Activated CD4-positive, alpha-beta T cell treated with anti-CD3 and anti-CD28 coated beads, Interleukin-2, amount 10 ng/mL, durations not matched to agents 7 days and 5 days (primary cell): ENCODE measurements at regions not wholly inside any gene's neighbourhood (a gene's known extent, or its start where the extent isn't known, plus 50 kb on each side); places are given as distances from the start of the nearest gene placed in this dataset.
"Not testable (repeated sequence)": the region's sequence is repeated elsewhere in the genome, so short reads cannot be mapped to it uniquely, and the experiment has no call there.

ENCODE experiments used
- CTCF ChIA-PET: fragments of 350-600 bp; sonication (Branson Sonifier 250); formaldehyde crosslinking; loops from one replicate; lab custom pipeline; 2021; ENCODE audit warnings: antibody characterized with exemption; lab: Charles Lee
- POLR2A ChIA-PET: fragments of 350-600 bp; sonication (Branson Sonifier 250); formaldehyde crosslinking; loops from one replicate; lab custom pipeline; 2021; ENCODE audit warnings: antibody characterized with exemption; lab: Charles Lee
- DNase-seq: peaks from one replicate; pipeline ENCODE4 v3.0.0-alpha.2; 2020
- H3K27ac Mint-ChIP-seq: one replicate; pipeline ENCODE4 v1.8.0; 2021; ENCODE audit warnings: mild to moderate bottlenecking, moderate library complexity, mixed read lengths
- H3K27me3 Mint-ChIP-seq: one replicate; pipeline ENCODE4 v1.8.0; 2021; ENCODE audit warnings: mixed read lengths
- H3K36me3 Mint-ChIP-seq: one replicate; pipeline ENCODE4 v1.8.0; 2021; ENCODE audit warnings: low read depth, mixed read lengths
- H3K4me1 Mint-ChIP-seq: one replicate; pipeline ENCODE4 v1.8.0; 2021; ENCODE audit warnings: mixed read lengths
- H3K4me3 Mint-ChIP-seq: one replicate; pipeline ENCODE4 v1.8.0; 2021; ENCODE audit warnings: mild to moderate bottlenecking, moderate library complexity, mixed read lengths
- H3K9me3 Mint-ChIP-seq: one replicate; pipeline ENCODE4 v1.8.0; 2021; ENCODE audit warnings: mixed read lengths

GRCh38 chr4:165548702-165549101, 169.9 kb downstream of the CPE start:
- no peak overlapping the region for H3K27ac Mint-ChIP-seq
- CTCF ChIA-PET: no interaction called here
- no peak overlapping the region for H3K4me3 Mint-ChIP-seq
- POLR2A ChIA-PET: no interaction called here
- H3K36me3 Mint-ChIP-seq: no peaks in the 10 kb centered on the region
- no peaks in the 10 kb centered on the region for H3K9me3 Mint-ChIP-seq
- peaks cover 3% of the 10 kb centered on the region for H3K27me3 Mint-ChIP-seq
- no peak for DNase-seq
- peaks cover 5% of the 10 kb centered on the region for H3K4me1 Mint-ChIP-seq

- H3K4me1 Mint-ChIP-seq: no peaks in the 10 kb centered on the region
- ChIA-PET POLR2A (no interaction called here), CTCF (no interaction called here)
- H3K27ac Mint-ChIP-seq: no peak overlapping the region
- H3K9me3 Mint-ChIP-seq: no peaks in the 10 kb centered on the region
- no peak overlapping the region for H3K4me3 Mint-ChIP-seq
- no peaks in the 10 kb centered on the region for H3K36me3 Mint-ChIP-seq
- H3K27me3 Mint-ChIP-seq: peaks cover 3% of the 10 kb centered on the region
- DNase-seq: no peak
These were observed 174.5 kb downstream of the CPE start for GRCh38 chr4:165553221-165553810.

DNA sequence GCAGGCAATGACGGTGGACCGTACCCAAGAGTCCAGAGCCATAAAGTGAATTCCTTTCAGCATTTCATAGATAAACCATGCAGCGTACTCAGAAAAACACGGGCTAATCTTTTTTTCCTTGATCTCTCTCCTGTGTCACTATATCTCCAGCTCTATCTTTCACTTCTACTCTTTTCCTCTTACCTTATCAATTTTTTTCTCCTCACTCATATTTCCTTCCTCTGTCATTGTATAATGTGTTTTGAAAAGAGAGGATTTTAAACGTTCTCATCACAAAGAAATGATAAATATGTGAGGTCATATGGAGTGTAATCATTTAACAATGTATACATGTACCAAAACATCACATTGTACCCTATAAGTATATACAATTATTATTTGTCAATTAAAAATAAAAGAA, 176.5 kb downstream of the CPE start:
- CTCF ChIA-PET: no interaction called here
- Mint-ChIP-seq H3K4me1 (no peaks in the 10 kb centered on the region), H3K4me3 (no peak overlapping the region), H3K27me3 (peaks cover 3% of the 10 kb centered on the region), H3K27ac (no peak overlapping the region), H3K9me3 (no peaks in the 10 kb centered on the region), H3K36me3 (no peaks in the 10 kb centered on the region)
- POLR2A ChIA-PET: no interaction called here
- DNase-seq: no peak

DNA sequence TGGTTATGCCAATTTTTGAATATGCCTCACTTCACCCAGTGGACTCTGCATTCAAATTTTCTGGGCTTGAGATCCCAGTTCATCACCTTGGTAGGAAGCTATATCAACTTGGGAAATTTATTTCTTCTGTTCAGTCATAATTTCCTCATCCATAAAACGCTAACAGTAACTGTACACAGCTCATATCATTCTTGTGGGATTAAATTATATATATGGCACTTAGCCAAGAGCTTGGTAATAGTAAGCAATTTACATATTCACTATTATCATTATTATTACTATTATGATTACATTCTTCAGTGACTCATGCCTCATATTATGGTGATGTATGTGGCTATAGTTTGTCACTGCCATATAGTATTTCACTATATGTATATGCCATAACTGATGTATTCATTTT, 177.6 kb downstream of the CPE start:
- Mint-ChIP-seq H3K9me3 (no peaks in the 10 kb centered on the region), H3K27me3 (peaks cover 3% of the 10 kb centered on the region), H3K4me3 (no peak overlapping the region), H3K4me1 (no peaks in the 10 kb centered on the region), H3K27ac (no peak overlapping the region), H3K36me3 (no peaks in the 10 kb centered on the region)
- ChIA-PET POLR2A (no interaction called here), CTCF (no interaction called here)
- no peak for DNase-seq

DNA sequence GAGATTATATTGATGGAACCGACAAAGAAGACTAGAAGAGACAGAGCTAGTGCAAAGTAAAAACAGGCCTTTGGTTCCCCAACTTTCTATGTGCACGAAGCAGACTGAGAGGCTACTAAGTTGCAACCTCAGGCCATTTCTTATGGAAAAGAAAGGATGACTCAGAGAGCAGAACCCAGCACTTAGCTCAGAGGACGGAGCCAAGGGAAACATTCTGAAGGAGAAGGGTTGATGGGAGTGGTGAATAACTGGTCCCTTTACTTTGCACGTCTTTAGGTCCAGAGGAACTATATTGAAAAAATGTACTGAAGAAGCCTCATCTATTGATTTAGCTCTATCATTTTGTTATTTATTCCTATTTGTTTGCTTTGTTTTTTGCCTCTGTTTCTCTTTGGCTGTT, 182.1 kb downstream of the CPE start:
- Mint-ChIP-seq H3K4me3 (no peak overlapping the region), H3K4me1 (no peaks in the 10 kb centered on the region), H3K9me3 (no peaks in the 10 kb centered on the region), H3K27me3 (peaks cover 2% of the 10 kb centered on the region), H3K27ac (no peak overlapping the region), H3K36me3 (no peaks in the 10 kb centered on the region)
- CTCF ChIA-PET: no interaction called here
- POLR2A ChIA-PET: no interaction called here
- DNase-seq: no peak

DNA sequence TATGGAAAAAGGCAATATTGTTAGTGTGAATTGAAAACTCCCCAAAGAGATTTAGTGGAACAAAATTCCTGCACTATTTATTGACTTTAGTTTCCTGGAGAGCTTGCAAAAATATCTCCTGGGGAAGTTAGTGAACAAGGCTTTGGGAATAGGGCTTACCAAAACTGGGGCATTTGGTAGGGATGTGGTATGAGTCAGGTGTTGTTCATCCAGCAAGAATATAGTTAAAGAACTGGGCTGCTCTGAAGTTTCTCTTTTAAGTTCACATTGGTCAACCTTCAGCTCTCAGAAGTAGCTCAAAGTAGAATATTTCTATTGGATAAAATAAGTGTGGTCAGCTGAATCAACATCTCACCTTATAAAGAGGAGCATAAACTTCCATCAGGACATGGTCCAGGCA, 185.0 kb downstream of the CPE start:
- Mint-ChIP-seq H3K9me3 (no peaks in the 10 kb centered on the region), H3K4me3 (no peak overlapping the region), H3K36me3 (no peaks in the 10 kb centered on the region), H3K27ac (no peak overlapping the region), H3K4me1 (no peaks in the 10 kb centered on the region), H3K27me3 (peaks cover 2% of the 10 kb centered on the region)
- no peak for DNase-seq
- POLR2A ChIA-PET: no interaction called here
- CTCF ChIA-PET: no interaction called here

DNA sequence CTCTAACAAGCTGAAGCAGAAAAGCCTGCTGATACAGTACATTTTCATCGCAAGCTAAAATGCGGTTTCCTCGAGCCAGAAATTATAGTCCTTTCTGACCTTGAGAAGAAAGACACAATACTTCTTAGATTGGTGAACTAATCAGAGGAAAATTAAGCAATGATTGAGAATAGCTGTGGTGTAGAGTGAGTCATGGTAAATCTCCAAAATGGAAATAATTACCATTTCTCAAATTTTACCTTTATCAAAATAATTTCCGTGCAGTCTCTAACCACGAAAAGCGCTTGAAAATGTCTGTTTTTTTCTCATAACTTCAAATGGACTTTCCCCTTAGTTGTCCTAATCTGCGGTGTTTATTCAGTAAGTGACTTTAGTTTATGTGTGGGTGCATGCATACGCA, 190.2 kb downstream of the CPE start:
- no peak overlapping the region for H3K27ac Mint-ChIP-seq
- POLR2A ChIA-PET: no interaction called here
- no peaks in the 10 kb centered on the region for H3K4me1 Mint-ChIP-seq
- no peak for DNase-seq
- no peaks in the 10 kb centered on the region for H3K9me3 Mint-ChIP-seq
- peaks cover 4% of the 10 kb centered on the region for H3K27me3 Mint-ChIP-seq
- no peak overlapping the region for H3K4me3 Mint-ChIP-seq
- H3K36me3 Mint-ChIP-seq: no peaks in the 10 kb centered on the region
- CTCF ChIA-PET: no interaction called here

- DNase-seq, H3K27ac Mint-ChIP-seq, CTCF ChIA-PET, H3K27me3 Mint-ChIP-seq, POLR2A ChIA-PET, H3K36me3 Mint-ChIP-seq, H3K9me3 Mint-ChIP-seq, H3K4me1 Mint-ChIP-seq, H3K4me3 Mint-ChIP-seq: not testable (repeated sequence)
These were observed 192.7 kb downstream of the CPE start for GRCh38 chr4:165571476-165571875.

- Mint-ChIP-seq H3K27me3 (no peaks in the 10 kb centered on the region), H3K27ac (no peak overlapping the region), H3K4me1 (peaks cover 3% of the 10 kb centered on the region), H3K4me3 (no peak overlapping the region), H3K9me3 (peaks cover 2% of the 10 kb centered on the region), H3K36me3 (no peaks in the 10 kb centered on the region)
- CTCF ChIA-PET: no interaction called here
- DNase-seq: no peak
- POLR2A ChIA-PET: no interaction called here
These were observed 201.6 kb downstream of the CPE start for GRCh38 chr4:165580351-165580905.

DNA sequence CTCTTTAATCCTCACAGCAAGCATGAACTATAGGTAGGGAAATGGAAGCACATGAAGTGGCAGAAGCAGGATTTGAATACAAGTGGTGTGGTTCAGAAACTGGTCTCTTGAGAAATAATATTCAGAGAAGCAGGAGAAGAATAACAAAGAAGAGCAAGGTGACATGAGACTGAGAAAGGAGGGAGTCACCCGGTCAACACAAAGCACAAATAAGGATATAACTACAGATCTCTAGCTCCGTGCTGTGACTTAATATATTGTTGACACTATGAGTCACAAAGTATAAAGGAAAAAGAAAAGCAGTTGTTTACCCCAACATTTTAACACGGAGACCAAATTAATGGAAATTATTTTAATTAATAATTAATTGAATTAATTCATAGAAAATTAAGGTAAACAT, 204.5 kb downstream of the CPE start:
- no peaks in the 10 kb centered on the region for H3K36me3 Mint-ChIP-seq
- DNase-seq: no peak
- CTCF ChIA-PET: no interaction called here
- POLR2A ChIA-PET: no interaction called here
- no peaks in the 10 kb centered on the region for H3K4me1 Mint-ChIP-seq
- H3K4me3 Mint-ChIP-seq: no peak overlapping the region
- H3K27me3 Mint-ChIP-seq: no peaks in the 10 kb centered on the region
- H3K27ac Mint-ChIP-seq: no peak overlapping the region
- peaks cover 2% of the 10 kb centered on the region for H3K9me3 Mint-ChIP-seq

DNA sequence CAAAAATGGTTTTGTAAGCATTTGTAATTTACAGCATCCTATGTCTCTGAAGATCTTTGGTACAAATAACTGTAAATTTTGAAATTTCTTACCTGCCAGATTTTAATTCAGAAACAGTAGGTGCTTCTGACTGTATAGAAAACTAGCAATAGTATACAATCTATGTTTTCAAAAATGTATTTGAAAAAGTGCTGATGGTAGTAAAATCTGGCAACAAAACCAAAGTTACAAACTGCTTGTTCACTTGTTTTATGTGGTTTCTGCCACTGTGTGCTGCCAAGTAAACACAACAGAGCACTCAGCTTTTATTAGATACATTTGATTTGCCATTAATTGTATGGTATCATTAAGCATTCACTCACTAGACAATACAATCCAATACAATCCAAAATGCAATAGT, 206.1 kb downstream of the CPE start:
- DNase-seq: no peak
- Mint-ChIP-seq H3K4me1 (no peaks in the 10 kb centered on the region), H3K27ac (no peak overlapping the region), H3K4me3 (no peak overlapping the region), H3K9me3 (peaks cover 2% of the 10 kb centered on the region), H3K27me3 (peaks cover under 1% of the 10 kb centered on the region), H3K36me3 (no peaks in the 10 kb centered on the region)
- POLR2A ChIA-PET: no interaction called here
- CTCF ChIA-PET: no interaction called here

GRCh38 chr4:165588534-165589315, 209.9 kb downstream of the CPE start:
- Mint-ChIP-seq H3K27ac (no peak overlapping the region), H3K9me3 (no peaks in the 10 kb centered on the region), H3K4me3 (no peak overlapping the region), H3K4me1 (no peaks in the 10 kb centered on the region), H3K27me3 (peaks cover 2% of the 10 kb centered on the region), H3K36me3 (no peaks in the 10 kb centered on the region)
- CTCF ChIA-PET: no interaction called here
- POLR2A ChIA-PET: no interaction called here
- DNase-seq: no peak

GRCh38 chr4:165592386-165592785, 213.6 kb downstream of the CPE start:
- no peak overlapping the region for H3K4me3 Mint-ChIP-seq
- no peaks in the 10 kb centered on the region for H3K36me3 Mint-ChIP-seq
- no peaks in the 10 kb centered on the region for H3K4me1 Mint-ChIP-seq
- ChIA-PET CTCF (no interaction called here), POLR2A (no interaction called here)
- H3K27ac Mint-ChIP-seq: no peak overlapping the region
- peaks cover 2% of the 10 kb centered on the region for H3K27me3 Mint-ChIP-seq
- H3K9me3 Mint-ChIP-seq: no peaks in the 10 kb centered on the region
- DNase-seq: no peak
